A549 (cell line): ENCODE measurements at regions not wholly inside any gene's neighbourhood (a gene's known extent, or its start where the extent isn't known, plus 50 kb on each side); places are given as distances from the start of the nearest gene placed in this dataset.

Experiments
- ATAC-seq, 2 experiments: fragments of 200-7000 bp in 1 of 2; fragments of >200 bp in 1 of 2; cut with Nextera tagmentation in 1 of 2; cut with Tn5 transposase in 1 of 2; 3 replicates each; pipeline versions ENCODE4 v1.8.0 to v1.9.1; 2018 to 2020; ENCODE audit warnings: mild to moderate bottlenecking in 1 of 2, moderate library complexity in 1 of 2
- CTCF ChIA-PET: fragments of 300-600 bp; sonication (Branson Sonifier 250); formaldehyde crosslinking; extraction: SDS; loops from one replicate; lab custom pipeline; 2021; ENCODE audit warnings: antibody characterized with exemption, inconsistent platforms; lab: Yijun Ruan, JAX
- POLR2A ChIA-PET: fragments of 350-600 bp; formaldehyde crosslinking; extraction: SDS; loops from one replicate; lab custom pipeline; 2021; ENCODE audit warnings: antibody characterized with exemption, inconsistent platforms; lab: Yijun Ruan, JAX
- DNase-seq, 2 experiments: peaks; one replicate each; pipeline versions ENCODE4 v3.0.0 to v3.0.0-alpha.2; 2011 to 2016; ENCODE audit warnings: low read depth in 1 of 2, low spot score in 1 of 2
- FAIRE-seq: peaks from 2 replicates; lab custom pipeline; 2011; peaks lifted over from hg19 to GRCh38; lab: Jason Lieb, UNC
- H3K27ac ChIP-seq, 2 experiments: fragments of >200 bp; sonication (Bioruptor Twin); formaldehyde crosslinking; 3 replicates each; pipeline ENCODE4 v1.5.1; 2016 to 2017
- H3K4me1 ChIP-seq: fragments of >200 bp; sonication (Bioruptor Twin); formaldehyde crosslinking; 3 replicates; pipeline ENCODE4 v1.6.1; 2016
- H3K4me2 ChIP-seq: fragments of >200 bp; sonication (Bioruptor Twin); formaldehyde crosslinking; 3 replicates; pipeline ENCODE4 v1.6.1; 2016
- H3K4me3 ChIP-seq: fragments of >200 bp; sonication (Bioruptor Twin); formaldehyde crosslinking; 3 replicates; pipeline ENCODE4 v1.5.1; 2016
- H3K9me3 ChIP-seq: fragments of >200 bp; sonication (Bioruptor Twin); formaldehyde crosslinking; 3 replicates; pipeline ENCODE4 v1.6.1; 2016
- BCL3 ChIP-seq: fragments of >200 bp; sonication (Bioruptor Twin); formaldehyde crosslinking; IDR thresholded peaks from 3 replicates; pipeline ENCODE4 v1.6.1; 2016
- BHLHE40 ChIP-seq: IDR thresholded peaks from 2 replicates; pipeline ENCODE4 v1.6.1; 2012; ENCODE audit warnings: low read depth, low read length, inconsistent platforms
- CHD2 ChIP-seq: fragments of 150-350 bp; IDR thresholded peaks from 2 replicates; pipeline ENCODE4 v1.6.1; 2014; ENCODE audit warnings: low read length; ENCODE audit not compliant: partially characterized antibody
- CTCF ChIP-seq: fragments of >200 bp; sonication (Bioruptor Twin); formaldehyde crosslinking; IDR thresholded peaks from 3 replicates; pipeline ENCODE4 v1.5.1; 2016
- EHF ChIP-seq: fragments of 250-450 bp; sonication (Bioruptor Pico); IDR thresholded peaks from 2 replicates; pipeline ENCODE4 v1.5.0; 2020; ENCODE audit warnings: mild to moderate bottlenecking
- EHMT2 ChIP-seq: fragments of 200-600 bp; sonication (generic); IDR thresholded peaks from 2 replicates; pipeline ENCODE4 v1.6.1; 2016; ENCODE audit warnings: antibody characterized with exemption, low read depth, mild to moderate bottlenecking, moderate library complexity
- ESRRA ChIP-seq: fragments of 150-350 bp; IDR thresholded peaks from 2 replicates; pipeline ENCODE4 v1.6.1; 2014; ENCODE audit warnings: mild to moderate bottlenecking, low read length, borderline replicate concordance
- FOSB ChIP-seq: fragments of 250-450 bp; sonication (Bioruptor Pico); IDR thresholded peaks from 2 replicates; pipeline ENCODE4 v1.5.0; 2020; ENCODE audit warnings: mild to moderate bottlenecking, moderate library complexity
- FOSL2 ChIP-seq, 2 experiments: fragments of 450-650 bp in 1 of 2; fragments of >200 bp in 1 of 2; sonication (Bioruptor Twin) in 1 of 2; formaldehyde crosslinking; IDR thresholded peaks; 2 replicates each; pipeline versions ENCODE4 v1.5.0 to v1.6.1; 2016 to 2020; ENCODE audit warnings: mild to moderate bottlenecking in 1 of 2, moderate library complexity in 1 of 2
- HES2 ChIP-seq: fragments of >200 bp; sonication (Bioruptor Twin); formaldehyde crosslinking; IDR thresholded peaks from 2 replicates; pipeline ENCODE4 v1.6.1; 2016
- HEYL ChIP-seq: fragments of 250-450 bp; sonication (Bioruptor Pico); IDR thresholded peaks from 2 replicates; pipeline ENCODE4 v1.8.0; 2021; ENCODE audit warnings: mild to moderate bottlenecking, moderate library complexity
- HOXB13 ChIP-seq: fragments of 250-450 bp; sonication (Bioruptor Pico); IDR thresholded peaks from 2 replicates; pipeline ENCODE4 v1.5.0; 2020; ENCODE audit warnings: low read depth, mild to moderate bottlenecking, moderate library complexity
- HOXB5 ChIP-seq: fragments of 250-450 bp; sonication (Bioruptor Pico); IDR thresholded peaks from 2 replicates; pipeline ENCODE4 v1.5.0; 2020; ENCODE audit warnings: mild to moderate bottlenecking, moderate library complexity
- JUN ChIP-seq, 2 experiments: fragments of >200 bp; sonication (Bioruptor Twin); formaldehyde crosslinking; IDR thresholded peaks; 2 replicates in 1 of 2; 3 replicates in 1 of 2; pipeline ENCODE4 v1.6.1; 2016 to 2017
- JUNB ChIP-seq: fragments of >200 bp; sonication (Bioruptor Twin); formaldehyde crosslinking; IDR thresholded peaks from 2 replicates; pipeline ENCODE4 v1.6.1; 2016
- KDM5A ChIP-seq: fragments of 200-600 bp; sonication (generic); IDR thresholded peaks from 2 replicates; pipeline ENCODE4 v1.6.1; 2016; ENCODE audit warnings: antibody characterized with exemption, mild to moderate bottlenecking
- MAFK ChIP-seq: fragments of 450-650 bp; IDR thresholded peaks from 2 replicates; pipeline ENCODE4 v1.6.1; 2014; ENCODE audit not compliant: partially characterized antibody
- MAZ ChIP-seq: fragments of 150-350 bp; IDR thresholded peaks from 2 replicates; pipeline ENCODE4 v1.6.1; 2014; ENCODE audit warnings: antibody characterized with exemption, low read depth, low read length, borderline replicate concordance
- MYC ChIP-seq: IDR thresholded peaks from 2 replicates; pipeline ENCODE4 v1.6.1; 2012; ENCODE audit warnings: mild to moderate bottlenecking, inconsistent platforms, low read length, improper control_type of control experiment, borderline replicate concordance
- NR3C1 ChIP-seq: fragments of >200 bp; sonication (Bioruptor Twin); formaldehyde crosslinking; IDR thresholded peaks from 3 replicates; pipeline ENCODE4 v1.6.1; 2017
- POLR2A ChIP-seq: IDR thresholded peaks from 2 replicates; pipeline ENCODE4 v1.6.1; 2012; ENCODE audit warnings: mild to moderate bottlenecking, low read length
- POLR2AphosphoS2 ChIP-seq: conservative IDR thresholded peaks from 2 replicates; pipeline ENCODE4 v1.6.1; 2012; ENCODE audit warnings: low read length, improper control_type of control experiment, inconsistent platforms
- RAD21 ChIP-seq, 2 experiments: fragments of >200 bp in 1 of 2; sonication (Bioruptor Twin) in 1 of 2; formaldehyde crosslinking in 1 of 2; IDR thresholded peaks in 1 of 2; conservative IDR thresholded peaks in 1 of 2; 2 replicates in 1 of 2; 3 replicates in 1 of 2; pipeline ENCODE4 v1.6.1; 2012 to 2018; ENCODE audit warnings: inconsistent platforms in 1 of 2
- RARB ChIP-seq: fragments of 250-450 bp; sonication (Bioruptor Pico); IDR thresholded peaks from 2 replicates; pipeline ENCODE4 v1.8.0; 2021; ENCODE audit warnings: mild to moderate bottlenecking, moderate library complexity
- RCOR1 ChIP-seq: fragments of 150-350 bp; IDR thresholded peaks from 2 replicates; pipeline ENCODE4 v1.6.1; 2014; ENCODE audit warnings: antibody characterized with exemption, low read length, low read depth
- RFX5 ChIP-seq: fragments of 450-650 bp; IDR thresholded peaks from 2 replicates; pipeline ENCODE4 v1.7.1; 2014; ENCODE audit warnings: antibody characterized with exemption, mild to moderate bottlenecking, moderate library complexity
- RNF2 ChIP-seq: fragments of 200-600 bp; sonication (generic); IDR thresholded peaks from 2 replicates; pipeline ENCODE4 v1.6.1; 2016; ENCODE audit warnings: low read depth, mild to moderate bottlenecking, antibody characterized with exemption, moderate library complexity, borderline replicate concordance
- SREBF2 ChIP-seq: fragments of 450-650 bp; IDR thresholded peaks from 2 replicates; pipeline ENCODE4 v1.6.1; 2014; ENCODE audit warnings: mild to moderate bottlenecking, moderate library complexity
- TFCP2L1 ChIP-seq: fragments of 250-450 bp; sonication (Bioruptor Pico); IDR thresholded peaks from 2 replicates; pipeline ENCODE4 v1.5.0; 2021; ENCODE audit warnings: mild to moderate bottlenecking
- USF2 ChIP-seq: fragments of 450-650 bp; IDR thresholded peaks from 2 replicates; pipeline ENCODE4 v1.6.1; 2014; ENCODE audit warnings: antibody characterized with exemption
- ZNF302 ChIP-seq: fragments of 250-450 bp; sonication (Bioruptor Pico); IDR thresholded peaks from 2 replicates; pipeline ENCODE4 v1.9.0; 2021; ENCODE audit warnings: inconsistent platforms, mild to moderate bottlenecking, moderate library complexity
- ZSCAN20 ChIP-seq: fragments of 250-450 bp; sonication (Bioruptor Pico); IDR thresholded peaks from 2 replicates; pipeline ENCODE4 v1.8.0; 2022; ENCODE audit warnings: mild to moderate bottlenecking, moderate library complexity
- WGBS: methylation state at CpG from one replicate; pipeline ENCODE4 v1.1.6; 2017; ENCODE audit errors: missing lambda C conversion rate; 5-methylcytosine and 5-hydroxymethylcytosine counted together

GRCh38 chr1:244217711-244218110 lies 166.6 kb downstream of the ZBTB18 start:
- Histone ChIP-seq H3K4me3 (no peak overlapping the region), H3K4me2 (no peak overlapping the region), H3K9me3 (peaks cover 3% of the 10 kb centered on the region; the same call in 2 of the 3 replicates), H3K27ac (no peak overlapping the region)
- no peak for ATAC-seq
- DNase-seq, result no peak
- CTCF ChIA-PET, result no interaction called here
- TF ChIP-seq TFCP2L1 (CRISPR knock-in tag) (no peak), FOSB (CRISPR knock-in tag) (no peak), MAZ (no peak), EHMT2 (no peak), RARB (CRISPR knock-in tag) (no peak), RNF2 (no peak), BHLHE40 (no peak), JUNB (no peak), HOXB13 (CRISPR knock-in tag) (no peak), ZNF302 (CRISPR knock-in tag) (no peak), USF2 (no peak), HOXB5 (CRISPR knock-in tag) (no peak), ESRRA (no peak), HES2 (no peak), CHD2 (no peak), MYC (no peak)
- TF ChIP-seq, all 56 proteins: peak for 0
- FAIRE-seq, result no peak
- POLR2A ChIA-PET, result no interaction called here
- WGBS, result 90% methylated on average over 2 of the region's 2 CpGs
- H3K4me1 ChIP-seq, result peaks cover 13% of the 10 kb centered on the region

GRCh38 chr1:244218220-244218619 lies 167.1 kb downstream of the ZBTB18 start:
- TF ChIP-seq EHF (CRISPR knock-in tag) (no peak), JUN (IDR thresholded peaks at IDR 0.05) (no peak), FOSB (CRISPR knock-in tag) (no peak), POLR2A (no peak), HEYL (CRISPR knock-in tag) (no peak), ZSCAN20 (CRISPR knock-in tag) (no peak), RARB (CRISPR knock-in tag) (no peak), CTCF (no peak), MAZ (no peak), RFX5 (no peak)
- TF ChIP-seq, all 56 proteins: peak for 0
- Histone ChIP-seq H3K9me3 (peaks cover 3% of the 10 kb centered on the region; the same call in 2 of the 3 replicates), H3K4me2 (no peak overlapping the region), H3K4me1 (peaks cover 13% of the 10 kb centered on the region), H3K27ac (no peak overlapping the region), H3K4me3 (no peak overlapping the region)
- ATAC-seq (no peak), DNase-seq (no peak), FAIRE-seq (no peak)
- ChIA-PET POLR2A (no interaction called here), CTCF (interaction anchor here (1.2 kb wide), 1 partner anchor 778 kb away, joined by 3 read pairs; no protein-coding TSS in a partner anchor)
- WGBS, result 81% methylated on average over 9 of the region's 9 CpGs

GRCh38 chr1:244219149-244219548 lies 168.1 kb downstream of the ZBTB18 start:
- ATAC-seq (no peak), FAIRE-seq (no peak), DNase-seq (no peak)
- Histone ChIP-seq H3K4me3 (no peak overlapping the region), H3K4me2 (no peak overlapping the region), H3K9me3 (peaks cover 3% of the 10 kb centered on the region; the same call in 2 of the 3 replicates), H3K27ac (no peak overlapping the region), H3K4me1 (peaks cover 8% of the 10 kb centered on the region)
- POLR2A ChIA-PET, result no interaction called here
- CTCF ChIA-PET, result interaction anchor here (1.2 kb wide), 1 partner anchor 779 kb away, joined by 3 read pairs; no protein-coding TSS in a partner anchor
- no peak for TF ChIP-seq MAFK
- no peak for TF ChIP-seq NR3C1
- TF ChIP-seq HEYL (CRISPR knock-in tag), result no peak
- no peak for TF ChIP-seq FOSL2 (IDR thresholded peaks at IDR 0.05)
- no peak for TF ChIP-seq FOSL2 (CRISPR knock-in tag; IDR thresholded peaks at IDR 0.05)
- no peak for TF ChIP-seq RCOR1
- no peak for TF ChIP-seq KDM5A
- no peak for TF ChIP-seq SREBF2
- no peak for TF ChIP-seq BCL3
- no peak for TF ChIP-seq RAD21 (conservative IDR thresholded peaks at IDR 0.05 in 1 of 2, IDR thresholded peaks at IDR 0.05 in 1 of 2)
- no peak for TF ChIP-seq POLR2AphosphoS2
